ENCODE measurements at regions not wholly inside any gene's neighbourhood (a gene's known extent, or its start where the extent isn't known, plus 50 kb on each side); places are given as distances from the start of the nearest gene placed in this dataset.

DNA sequence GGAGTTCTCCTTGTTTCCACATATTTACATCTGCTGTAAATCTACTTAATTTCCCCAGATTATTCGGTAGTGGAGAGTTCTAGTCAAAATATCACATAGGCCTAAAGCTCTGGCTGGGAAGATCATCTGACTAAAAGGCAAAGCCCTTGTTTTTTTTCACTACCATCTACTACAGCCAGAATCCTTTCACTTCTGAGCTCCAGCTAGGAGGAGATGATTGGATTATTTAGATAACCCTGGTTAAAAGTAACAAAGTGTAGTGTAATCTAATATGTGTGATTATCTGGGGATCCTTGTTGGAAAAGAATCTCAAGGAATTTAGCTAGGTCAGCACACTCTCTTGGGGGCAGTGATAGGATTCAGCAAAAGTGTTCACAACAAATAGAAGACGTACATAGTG is 125.4 kb downstream of the DYRK2 start:
- TF ChIP-seq TAF1 (IDR thresholded peaks at IDR 0.05; ENCODE audit: borderline replicate concordance, insufficient read depth, low read length) (no peak), FOXP2 (optimal IDR thresholded peaks at IDR 0.05; ENCODE audit: borderline replicate concordance, extremely low read depth, extremely low read length, insufficient read depth) (no peak), SIN3A (IDR thresholded peaks at IDR 0.05; ENCODE audit: borderline replicate concordance, insufficient read depth, low read length) (no peak), POLR2AphosphoS5 (IDR thresholded peaks at IDR 0.05; ENCODE audit: low read depth, low read length) (no peak)
- TF ChIP-seq, protein P1, sequence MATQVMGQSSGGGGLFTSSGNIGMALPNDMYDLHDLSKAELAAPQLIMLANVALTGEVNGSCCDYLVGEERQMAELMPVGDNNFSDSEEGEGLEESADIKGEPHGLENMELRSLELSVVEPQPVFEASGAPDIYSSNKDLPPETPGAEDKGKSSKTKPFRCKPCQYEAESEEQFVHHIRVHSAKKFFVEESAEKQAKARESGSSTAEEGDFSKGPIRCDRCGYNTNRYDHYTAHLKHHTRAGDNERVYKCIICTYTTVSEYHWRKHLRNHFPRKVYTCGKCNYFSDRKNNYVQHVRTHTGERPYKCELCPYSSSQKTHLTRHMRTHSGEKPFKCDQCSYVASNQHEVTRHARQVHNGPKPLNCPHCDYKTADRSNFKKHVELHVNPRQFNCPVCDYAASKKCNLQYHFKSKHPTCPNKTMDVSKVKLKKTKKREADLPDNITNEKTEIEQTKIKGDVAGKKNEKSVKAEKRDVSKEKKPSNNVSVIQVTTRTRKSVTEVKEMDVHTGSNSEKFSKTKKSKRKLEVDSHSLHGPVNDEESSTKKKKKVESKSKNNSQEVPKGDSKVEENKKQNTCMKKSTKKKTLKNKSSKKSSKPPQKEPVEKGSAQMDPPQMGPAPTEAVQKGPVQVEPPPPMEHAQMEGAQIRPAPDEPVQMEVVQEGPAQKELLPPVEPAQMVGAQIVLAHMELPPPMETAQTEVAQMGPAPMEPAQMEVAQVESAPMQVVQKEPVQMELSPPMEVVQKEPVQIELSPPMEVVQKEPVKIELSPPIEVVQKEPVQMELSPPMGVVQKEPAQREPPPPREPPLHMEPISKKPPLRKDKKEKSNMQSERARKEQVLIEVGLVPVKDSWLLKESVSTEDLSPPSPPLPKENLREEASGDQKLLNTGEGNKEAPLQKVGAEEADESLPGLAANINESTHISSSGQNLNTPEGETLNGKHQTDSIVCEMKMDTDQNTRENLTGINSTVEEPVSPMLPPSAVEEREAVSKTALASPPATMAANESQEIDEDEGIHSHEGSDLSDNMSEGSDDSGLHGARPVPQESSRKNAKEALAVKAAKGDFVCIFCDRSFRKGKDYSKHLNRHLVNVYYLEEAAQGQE (IDR thresholded peaks at IDR 0.05; ENCODE audit: insufficient read depth in 1 of 2, low read depth in 2 of 2, low read length in 2 of 2) = no peak

DNA sequence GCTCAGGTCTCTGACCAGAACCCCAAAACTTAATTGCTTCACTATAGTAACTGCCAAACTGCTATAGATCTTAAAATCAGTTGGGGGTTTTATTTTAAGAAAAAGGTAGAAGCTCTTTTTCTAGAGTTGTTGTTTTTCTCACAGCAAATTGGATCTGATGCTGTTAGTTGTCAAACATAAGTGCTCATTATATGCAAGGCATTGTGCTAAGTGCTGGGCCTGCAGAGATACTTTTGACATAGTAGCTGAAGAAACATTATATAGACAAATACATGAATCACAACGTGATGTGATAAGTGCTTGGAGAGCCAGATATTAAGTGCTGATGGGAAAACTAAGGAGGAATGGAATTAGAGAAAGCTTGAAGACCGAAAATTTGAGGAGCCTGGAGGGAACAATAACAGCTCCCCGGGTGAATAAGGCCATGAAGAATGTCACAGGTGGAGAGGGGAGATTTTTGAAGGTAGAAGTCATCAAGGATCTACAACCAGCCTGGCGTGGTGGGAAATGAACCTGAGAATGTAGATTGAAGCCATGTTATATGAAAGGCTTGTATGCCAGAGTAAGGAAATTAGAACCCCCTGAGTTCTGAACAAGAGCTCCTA is 126.5 kb downstream of the DYRK2 start:
- TF ChIP-seq TAF1 (IDR thresholded peaks at IDR 0.05; ENCODE audit: borderline replicate concordance, insufficient read depth, low read length) = no peak
- TF ChIP-seq FOXP2 (optimal IDR thresholded peaks at IDR 0.05; ENCODE audit: borderline replicate concordance, extremely low read depth, extremely low read length, insufficient read depth) = no peak
- TF ChIP-seq, protein P1 (IDR thresholded peaks at IDR 0.05; ENCODE audit: insufficient read depth in 1 of 2, low read depth in 2 of 2, low read length in 2 of 2) = no peak
- TF ChIP-seq POLR2AphosphoS5 (IDR thresholded peaks at IDR 0.05; ENCODE audit: low read depth, low read length) = no peak
- TF ChIP-seq SIN3A (IDR thresholded peaks at IDR 0.05; ENCODE audit: borderline replicate concordance, insufficient read depth, low read length) = no peak

DNA sequence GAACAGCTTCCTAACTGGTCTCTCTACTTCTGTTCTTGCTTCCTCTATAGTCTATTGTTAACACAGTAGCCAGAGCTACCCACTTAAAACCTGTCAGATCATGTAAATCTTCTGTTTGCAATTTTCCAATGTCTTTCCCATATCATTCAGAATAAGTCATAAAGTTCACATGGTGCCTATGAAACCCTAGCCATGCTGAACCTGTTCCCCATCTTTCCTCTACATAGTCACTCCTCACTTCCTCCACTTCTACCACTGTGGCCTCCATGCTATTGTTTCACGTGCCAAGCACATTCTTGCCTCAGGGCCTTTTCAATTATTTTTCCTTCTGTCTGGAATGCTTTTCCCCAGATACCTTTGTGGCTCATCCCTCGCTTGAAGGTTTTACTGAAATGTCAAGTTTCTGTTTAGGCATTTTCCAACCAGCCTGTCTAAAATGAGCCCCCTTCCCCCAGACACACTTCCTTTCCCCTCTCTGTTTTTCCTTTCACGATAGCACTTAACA is 132.1 kb downstream of the DYRK2 start:
- TF ChIP-seq TAF1 (IDR thresholded peaks at IDR 0.05; ENCODE audit: borderline replicate concordance, insufficient read depth, low read length) (no peak), POLR2AphosphoS5 (IDR thresholded peaks at IDR 0.05; ENCODE audit: low read depth, low read length) (no peak), SIN3A (IDR thresholded peaks at IDR 0.05; ENCODE audit: borderline replicate concordance, insufficient read depth, low read length) (no peak), FOXP2 (optimal IDR thresholded peaks at IDR 0.05; ENCODE audit: borderline replicate concordance, extremely low read depth, extremely low read length, insufficient read depth) (no peak)
- TF ChIP-seq, protein P1 (IDR thresholded peaks at IDR 0.05; ENCODE audit: insufficient read depth in 1 of 2, low read depth in 2 of 2, low read length in 2 of 2) = no peak

DNA sequence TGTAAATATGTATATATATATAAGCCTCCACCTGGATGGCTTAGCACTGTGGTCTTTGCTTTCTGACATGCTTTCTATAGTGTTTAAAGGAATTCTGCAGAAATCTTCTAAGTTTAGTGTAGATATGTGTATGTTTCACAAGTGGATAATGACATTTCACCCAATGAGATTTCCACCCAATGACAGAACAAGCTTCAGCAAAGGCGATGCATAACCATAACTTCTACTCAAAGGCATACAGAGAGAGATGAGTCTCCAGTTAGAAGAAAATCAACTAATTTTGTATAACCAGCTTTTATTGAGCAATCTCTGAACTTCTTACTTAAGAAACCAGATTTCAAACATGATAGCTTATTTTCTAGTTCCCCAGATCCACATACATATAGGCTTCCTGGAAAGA is 134.0 kb downstream of the DYRK2 start:
- TF ChIP-seq TAF1 (IDR thresholded peaks at IDR 0.05; ENCODE audit: borderline replicate concordance, insufficient read depth, low read length) (no peak), POLR2AphosphoS5 (IDR thresholded peaks at IDR 0.05; ENCODE audit: low read depth, low read length) (no peak), FOXP2 (optimal IDR thresholded peaks at IDR 0.05; ENCODE audit: borderline replicate concordance, extremely low read depth, extremely low read length, insufficient read depth) (no peak), SIN3A (IDR thresholded peaks at IDR 0.05; ENCODE audit: borderline replicate concordance, insufficient read depth, low read length) (no peak)
- TF ChIP-seq, protein P1 (IDR thresholded peaks at IDR 0.05; ENCODE audit: insufficient read depth in 1 of 2, low read depth in 2 of 2, low read length in 2 of 2) = no peak
